Sigmoid colon (tissue), 4 donors: ENCODE measurements at regions not wholly inside any gene's neighbourhood (a gene's known extent, or its start where the extent isn't known, plus 50 kb on each side); places are given as distances from the start of the nearest gene placed in this dataset.

ENCODE experiments used
- EP300 ChIP-seq, 4 donors: sonication (generic); formaldehyde crosslinking; IDR thresholded peaks; one replicate each; pipeline ENCODE4 v1.6.1; 2017; ENCODE audit warnings: antibody characterized with exemption in 4 of 4
- POLR2A ChIP-seq, 2 donors: fragments of 450-650 bp; IDR thresholded peaks; one replicate each; pipeline ENCODE4 v1.6.1; 2016; ENCODE audit warnings: antibody characterized with exemption in 2 of 2, mild to moderate bottlenecking in 2 of 2, moderate library complexity in 2 of 2
- POLR2AphosphoS5 ChIP-seq, 4 donors: sonication (generic); formaldehyde crosslinking; IDR thresholded peaks; one replicate each; pipeline ENCODE4 v1.6.1; 2017; ENCODE audit warnings: antibody characterized with exemption in 4 of 4
- TF ChIP-seq, protein P1 (sequence below), 4 experiments: fragments of 450-650 bp in 3 of 4; fragments of 200-600 bp in 1 of 4; IDR thresholded peaks; one replicate each; pipeline ENCODE4 v1.5.1; 2016 to 2019; ENCODE audit warnings: antibody characterized with exemption in 4 of 4, mild to moderate bottlenecking in 3 of 4, moderate library complexity in 2 of 4

DNA sequence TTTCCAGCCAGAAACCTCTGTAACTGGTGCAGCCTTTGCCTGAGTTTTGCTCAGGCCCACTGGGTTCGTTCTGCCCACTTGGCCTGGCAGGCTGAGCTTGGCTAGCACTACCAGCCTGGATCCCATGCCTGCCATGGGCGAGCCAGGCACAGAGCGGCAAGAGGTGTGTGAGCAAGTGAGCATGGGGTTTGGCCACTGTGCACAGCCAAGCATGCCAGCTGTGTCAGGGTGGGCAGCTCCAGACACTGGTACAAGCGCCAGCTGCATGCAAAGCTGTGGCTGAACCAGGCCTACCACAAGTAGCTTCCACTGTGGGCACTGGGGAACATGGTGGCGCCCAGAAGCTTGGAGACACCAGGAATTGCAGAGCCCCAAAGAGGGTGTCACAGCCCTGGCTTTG, 56.3 kb upstream of the LDAH start:
- TF ChIP-seq, protein P1, sequence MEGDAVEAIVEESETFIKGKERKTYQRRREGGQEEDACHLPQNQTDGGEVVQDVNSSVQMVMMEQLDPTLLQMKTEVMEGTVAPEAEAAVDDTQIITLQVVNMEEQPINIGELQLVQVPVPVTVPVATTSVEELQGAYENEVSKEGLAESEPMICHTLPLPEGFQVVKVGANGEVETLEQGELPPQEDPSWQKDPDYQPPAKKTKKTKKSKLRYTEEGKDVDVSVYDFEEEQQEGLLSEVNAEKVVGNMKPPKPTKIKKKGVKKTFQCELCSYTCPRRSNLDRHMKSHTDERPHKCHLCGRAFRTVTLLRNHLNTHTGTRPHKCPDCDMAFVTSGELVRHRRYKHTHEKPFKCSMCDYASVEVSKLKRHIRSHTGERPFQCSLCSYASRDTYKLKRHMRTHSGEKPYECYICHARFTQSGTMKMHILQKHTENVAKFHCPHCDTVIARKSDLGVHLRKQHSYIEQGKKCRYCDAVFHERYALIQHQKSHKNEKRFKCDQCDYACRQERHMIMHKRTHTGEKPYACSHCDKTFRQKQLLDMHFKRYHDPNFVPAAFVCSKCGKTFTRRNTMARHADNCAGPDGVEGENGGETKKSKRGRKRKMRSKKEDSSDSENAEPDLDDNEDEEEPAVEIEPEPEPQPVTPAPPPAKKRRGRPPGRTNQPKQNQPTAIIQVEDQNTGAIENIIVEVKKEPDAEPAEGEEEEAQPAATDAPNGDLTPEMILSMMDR (IDR thresholded peaks at IDR 0.05), result no peak
- TF ChIP-seq EP300 (IDR thresholded peaks at IDR 0.05), result no peak
- no peak for TF ChIP-seq POLR2AphosphoS5 (IDR thresholded peaks at IDR 0.05)
- TF ChIP-seq POLR2A (IDR thresholded peaks at IDR 0.05), result no peak
